Progenitor cell of endocrine pancreas (in vitro differentiated cells): ENCODE measurements at regions not wholly inside any gene's neighbourhood (a gene's known extent, or its start where the extent isn't known, plus 50 kb on each side); places are given as distances from the start of the nearest gene placed in this dataset.

Experiments
- DNase-seq: peaks from one replicate; pipeline ENCODE4 v3.0.0; 2021; ENCODE audit warnings: low spot score; ENCODE audit not compliant: unreplicated experiment
- H3K27ac Mint-ChIP-seq: 2 replicates; pipeline ENCODE4 v1.8.0; 2021; ENCODE audit warnings: mild to moderate bottlenecking, moderate library complexity, mixed read lengths
- H3K27me3 Mint-ChIP-seq: 2 replicates; pipeline ENCODE4 v1.8.0; 2021; ENCODE audit warnings: mixed read lengths
- H3K36me3 Mint-ChIP-seq: 2 replicates; pipeline ENCODE4 v1.8.0; 2022; ENCODE audit warnings: mixed read lengths; ENCODE audit not compliant: insufficient read depth
- H3K4me1 Mint-ChIP-seq: 2 replicates; pipeline ENCODE4 v1.8.0; 2021; ENCODE audit warnings: low read depth, mixed read lengths
- H3K4me3 Mint-ChIP-seq: 2 replicates; pipeline ENCODE4 v1.8.0; 2021; ENCODE audit warnings: low read depth, mild to moderate bottlenecking, moderate library complexity, mixed read lengths
- H3K9me3 Mint-ChIP-seq: 2 replicates; pipeline ENCODE4 v1.8.0; 2021; ENCODE audit warnings: low read depth, mixed read lengths
- TF ChIP-seq, protein P1 (sequence below): fragments of 200-600 bp; sonication (generic); IDR thresholded peaks from one replicate; pipeline ENCODE4 v1.5.0; 2021; ENCODE audit warnings: antibody characterized with exemption, mild to moderate bottlenecking; ENCODE audit not compliant: unreplicated experiment

DNA sequence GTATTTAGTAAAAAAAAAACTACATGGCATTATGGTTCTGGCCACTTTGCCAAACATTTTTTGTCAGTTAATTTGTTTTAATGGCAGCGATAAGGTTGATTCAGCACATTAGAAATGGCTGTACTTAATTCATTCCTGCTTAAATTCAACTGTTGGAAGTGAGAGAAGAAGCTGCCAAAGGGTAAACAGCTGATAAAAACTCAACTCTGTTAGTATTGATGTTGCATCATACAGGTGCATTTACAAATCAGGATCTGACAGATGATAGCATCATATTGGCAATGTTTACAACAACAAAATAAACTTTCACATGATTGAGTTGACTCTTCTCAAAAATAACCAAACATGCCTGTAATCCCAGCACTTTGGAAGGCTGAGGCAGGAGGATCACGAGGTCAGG is 444.3 kb downstream of the IPMK start:
- no peak overlapping the region for H3K27ac Mint-ChIP-seq
- no peak overlapping the region for H3K4me3 Mint-ChIP-seq
- no peaks in the 10 kb centered on the region for H3K27me3 Mint-ChIP-seq
- H3K9me3 Mint-ChIP-seq, result no peaks in the 10 kb centered on the region
- TF ChIP-seq, protein P1, sequence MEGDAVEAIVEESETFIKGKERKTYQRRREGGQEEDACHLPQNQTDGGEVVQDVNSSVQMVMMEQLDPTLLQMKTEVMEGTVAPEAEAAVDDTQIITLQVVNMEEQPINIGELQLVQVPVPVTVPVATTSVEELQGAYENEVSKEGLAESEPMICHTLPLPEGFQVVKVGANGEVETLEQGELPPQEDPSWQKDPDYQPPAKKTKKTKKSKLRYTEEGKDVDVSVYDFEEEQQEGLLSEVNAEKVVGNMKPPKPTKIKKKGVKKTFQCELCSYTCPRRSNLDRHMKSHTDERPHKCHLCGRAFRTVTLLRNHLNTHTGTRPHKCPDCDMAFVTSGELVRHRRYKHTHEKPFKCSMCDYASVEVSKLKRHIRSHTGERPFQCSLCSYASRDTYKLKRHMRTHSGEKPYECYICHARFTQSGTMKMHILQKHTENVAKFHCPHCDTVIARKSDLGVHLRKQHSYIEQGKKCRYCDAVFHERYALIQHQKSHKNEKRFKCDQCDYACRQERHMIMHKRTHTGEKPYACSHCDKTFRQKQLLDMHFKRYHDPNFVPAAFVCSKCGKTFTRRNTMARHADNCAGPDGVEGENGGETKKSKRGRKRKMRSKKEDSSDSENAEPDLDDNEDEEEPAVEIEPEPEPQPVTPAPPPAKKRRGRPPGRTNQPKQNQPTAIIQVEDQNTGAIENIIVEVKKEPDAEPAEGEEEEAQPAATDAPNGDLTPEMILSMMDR, result no peak
- no peak for DNase-seq
- H3K36me3 Mint-ChIP-seq, result no peaks in the 10 kb centered on the region
- H3K4me1 Mint-ChIP-seq, result peaks cover 3% of the 10 kb centered on the region

GRCh38 chr10:57822965-57823364 is 444.7 kb downstream of the IPMK start:
- Mint-ChIP-seq H3K4me1 (peaks cover 3% of the 10 kb centered on the region), H3K4me3 (no peak overlapping the region), H3K27me3 (no peaks in the 10 kb centered on the region), H3K36me3 (no peaks in the 10 kb centered on the region), H3K9me3 (no peaks in the 10 kb centered on the region), H3K27ac (no peak overlapping the region)
- TF ChIP-seq, protein P1, result no peak
- no peak for DNase-seq

GRCh38 chr10:57818522-57818921 is 449.2 kb downstream of the IPMK start:
- Mint-ChIP-seq H3K4me1 (peaks cover 3% of the 10 kb centered on the region), H3K27ac (no peak overlapping the region), H3K4me3 (no peak overlapping the region), H3K9me3 (no peaks in the 10 kb centered on the region), H3K27me3 (no peaks in the 10 kb centered on the region), H3K36me3 (no peaks in the 10 kb centered on the region)
- no peak for DNase-seq
- TF ChIP-seq, protein P1, result no peak

DNA sequence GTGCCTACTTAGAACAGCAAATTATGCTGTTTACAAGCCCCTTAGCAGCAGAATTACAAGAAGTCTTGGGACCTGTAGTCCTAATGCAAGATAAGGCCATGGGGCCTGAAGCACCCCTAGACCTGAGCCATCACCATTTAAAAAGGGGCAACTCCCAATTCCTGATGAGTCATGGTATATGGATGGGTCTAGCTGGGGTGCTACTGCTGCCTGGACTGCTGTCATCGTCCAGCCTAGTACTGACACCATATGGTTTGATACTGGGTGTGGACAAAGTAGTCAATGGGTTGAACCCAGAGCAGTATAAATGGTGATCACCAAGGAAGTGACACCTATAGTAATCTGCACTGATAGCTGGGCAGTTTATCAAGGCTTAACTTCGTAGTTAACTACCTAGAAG is 450.0 kb downstream of the IPMK start:
- Mint-ChIP-seq H3K9me3 (no peaks in the 10 kb centered on the region), H3K4me1 (no peaks in the 10 kb centered on the region), H3K4me3 (no peak overlapping the region), H3K36me3 (no peaks in the 10 kb centered on the region), H3K27ac (no peak overlapping the region), H3K27me3 (no peaks in the 10 kb centered on the region)
- DNase-seq, result no peak
- TF ChIP-seq, protein P1, result no peak

DNA sequence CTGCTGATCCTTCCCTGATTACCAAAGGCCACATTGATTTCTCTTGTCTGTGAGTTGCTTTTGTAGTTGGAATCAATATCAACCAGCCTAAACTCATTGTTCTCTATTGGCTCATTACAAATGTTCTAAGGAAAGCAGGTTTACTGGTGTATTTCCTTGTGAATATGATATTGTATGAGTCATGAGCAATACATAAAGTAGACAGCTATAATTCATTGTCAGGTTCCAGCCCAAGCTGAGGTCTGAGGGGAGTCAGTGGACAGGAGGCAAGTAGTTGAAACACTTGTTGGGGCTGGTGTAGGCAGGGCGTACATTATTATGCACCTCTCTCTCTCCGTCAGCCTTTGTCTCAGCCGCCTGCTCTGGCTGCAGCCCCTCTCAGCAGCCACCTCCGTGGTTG is 451.7 kb downstream of the IPMK start:
- H3K27ac Mint-ChIP-seq, result no peak overlapping the region
- no peak overlapping the region for H3K4me3 Mint-ChIP-seq

More for the DNA sequence above, 451.7 kb downstream of the IPMK start:
- Mint-ChIP-seq H3K4me1 (no peaks in the 10 kb centered on the region), H3K27me3 (no peaks in the 10 kb centered on the region), H3K36me3 (no peaks in the 10 kb centered on the region), H3K9me3 (no peaks in the 10 kb centered on the region)
- TF ChIP-seq, protein P1, result no peak
- DNase-seq, result no peak
